ENCODE measurements at regions not wholly inside any gene's neighbourhood (a gene's known extent, or its start where the extent isn't known, plus 50 kb on each side); places are given as distances from the start of the nearest gene placed in this dataset.

DNA sequence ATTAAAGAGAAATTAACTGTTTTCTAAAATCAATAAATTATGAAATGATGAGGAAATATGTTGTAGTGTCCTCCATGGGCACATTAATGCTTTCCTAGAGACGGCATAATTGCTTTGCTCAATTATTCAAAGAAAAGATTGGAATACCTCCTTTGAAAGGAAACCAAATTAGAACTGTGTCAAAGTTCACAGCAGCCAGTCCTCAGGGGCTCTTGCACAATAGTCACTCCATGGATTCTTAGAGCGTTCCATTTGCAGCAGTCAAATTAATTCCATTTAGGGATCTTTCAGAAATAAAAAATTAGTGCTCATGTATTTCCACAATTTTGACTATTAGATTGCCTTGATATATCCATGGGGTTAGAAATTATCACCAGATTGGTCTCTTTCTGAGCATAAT, 841.6 kb upstream of the DPPA4 start:
- H3K27me3 ChIP-seq (replicated peaks; ENCODE audit: insufficient read depth, low read depth, low read length, poor library complexity) = no peaks in the 10 kb centered on the region
- no peaks in the 10 kb centered on the region for H3K4me1 ChIP-seq (ENCODE audit: insufficient read depth, low read length, poor library complexity, severe bottlenecking)
- no peak for DNase-seq (ENCODE audit: low spot score)
- intact Hi-C loops (cut with micrococcal nuclease; ENCODE audit: unreplicated experiment) = no loop called here
- H3K9me3 ChIP-seq (ENCODE audit: low read depth, low read length, poor library complexity, severe bottlenecking) = no peaks in the 10 kb centered on the region
- BruUV-seq (replicated peaks) = no TSS peak
- no peak overlapping the region for H3K27ac ChIP-seq (ENCODE audit: low read depth, low read length, poor library complexity, severe bottlenecking)
- CTCF ChIA-PET = no interaction called here
- TF ChIP-seq, protein P1, sequence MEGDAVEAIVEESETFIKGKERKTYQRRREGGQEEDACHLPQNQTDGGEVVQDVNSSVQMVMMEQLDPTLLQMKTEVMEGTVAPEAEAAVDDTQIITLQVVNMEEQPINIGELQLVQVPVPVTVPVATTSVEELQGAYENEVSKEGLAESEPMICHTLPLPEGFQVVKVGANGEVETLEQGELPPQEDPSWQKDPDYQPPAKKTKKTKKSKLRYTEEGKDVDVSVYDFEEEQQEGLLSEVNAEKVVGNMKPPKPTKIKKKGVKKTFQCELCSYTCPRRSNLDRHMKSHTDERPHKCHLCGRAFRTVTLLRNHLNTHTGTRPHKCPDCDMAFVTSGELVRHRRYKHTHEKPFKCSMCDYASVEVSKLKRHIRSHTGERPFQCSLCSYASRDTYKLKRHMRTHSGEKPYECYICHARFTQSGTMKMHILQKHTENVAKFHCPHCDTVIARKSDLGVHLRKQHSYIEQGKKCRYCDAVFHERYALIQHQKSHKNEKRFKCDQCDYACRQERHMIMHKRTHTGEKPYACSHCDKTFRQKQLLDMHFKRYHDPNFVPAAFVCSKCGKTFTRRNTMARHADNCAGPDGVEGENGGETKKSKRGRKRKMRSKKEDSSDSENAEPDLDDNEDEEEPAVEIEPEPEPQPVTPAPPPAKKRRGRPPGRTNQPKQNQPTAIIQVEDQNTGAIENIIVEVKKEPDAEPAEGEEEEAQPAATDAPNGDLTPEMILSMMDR (conservative IDR thresholded peaks at IDR 0.05; ENCODE audit: low read depth, low read length) = no peak
- TF ChIP-seq EZH2 (IDR thresholded peaks at IDR 0.05; ENCODE audit: borderline replicate concordance, low read depth, low read length, poor library complexity, severe bottlenecking) = no peak
- H3K36me3 ChIP-seq (ENCODE audit: insufficient read depth, low read length, poor library complexity, severe bottlenecking) = no peaks in the 10 kb centered on the region
- H3K4me3 ChIP-seq (ENCODE audit: low read depth, low read length, poor library complexity, severe bottlenecking) = no peak overlapping the region
- POLR2A ChIA-PET (ENCODE audit: low non-redundant PET) = no interaction called here

DNA sequence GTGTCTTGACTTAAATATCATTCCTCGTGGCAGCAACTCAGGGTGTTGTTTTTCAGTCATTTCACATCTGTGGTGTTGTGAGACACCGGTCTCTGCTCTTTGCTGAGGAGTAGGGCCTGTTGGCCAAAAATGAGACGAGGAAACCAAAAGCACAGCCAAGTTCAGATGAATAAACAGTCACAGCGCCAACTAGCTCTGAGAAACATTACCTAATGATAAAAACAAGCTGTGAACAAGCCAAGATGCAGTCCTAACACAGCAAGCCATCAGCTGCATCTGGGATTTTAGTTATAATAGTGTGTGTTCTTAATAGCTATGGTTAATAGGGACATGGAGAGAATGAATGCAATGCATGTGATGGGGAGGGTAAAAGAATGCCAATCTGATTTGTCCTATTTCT, 843.4 kb upstream of the DPPA4 start:
- BruUV-seq (replicated peaks) = no TSS peak
- Histone ChIP-seq H3K27me3 (replicated peaks; ENCODE audit: insufficient read depth, low read depth, low read length, poor library complexity) (no peaks in the 10 kb centered on the region), H3K27ac (ENCODE audit: low read depth, low read length, poor library complexity, severe bottlenecking) (no peak overlapping the region), H3K36me3 (ENCODE audit: insufficient read depth, low read length, poor library complexity, severe bottlenecking) (no peaks in the 10 kb centered on the region), H3K4me1 (ENCODE audit: insufficient read depth, low read length, poor library complexity, severe bottlenecking) (no peaks in the 10 kb centered on the region), H3K4me3 (ENCODE audit: low read depth, low read length, poor library complexity, severe bottlenecking) (no peak overlapping the region), H3K9me3 (ENCODE audit: low read depth, low read length, poor library complexity, severe bottlenecking) (no peaks in the 10 kb centered on the region)
- no peak for DNase-seq (ENCODE audit: low spot score)
- intact Hi-C loops (cut with micrococcal nuclease; ENCODE audit: unreplicated experiment) = no loop called here
- TF ChIP-seq, protein P1 (conservative IDR thresholded peaks at IDR 0.05; ENCODE audit: low read depth, low read length) = no peak
- TF ChIP-seq EZH2 (IDR thresholded peaks at IDR 0.05; ENCODE audit: borderline replicate concordance, low read depth, low read length, poor library complexity, severe bottlenecking) = no peak
- POLR2A ChIA-PET (ENCODE audit: low non-redundant PET) = no interaction called here
- CTCF ChIA-PET = no interaction called here

DNA sequence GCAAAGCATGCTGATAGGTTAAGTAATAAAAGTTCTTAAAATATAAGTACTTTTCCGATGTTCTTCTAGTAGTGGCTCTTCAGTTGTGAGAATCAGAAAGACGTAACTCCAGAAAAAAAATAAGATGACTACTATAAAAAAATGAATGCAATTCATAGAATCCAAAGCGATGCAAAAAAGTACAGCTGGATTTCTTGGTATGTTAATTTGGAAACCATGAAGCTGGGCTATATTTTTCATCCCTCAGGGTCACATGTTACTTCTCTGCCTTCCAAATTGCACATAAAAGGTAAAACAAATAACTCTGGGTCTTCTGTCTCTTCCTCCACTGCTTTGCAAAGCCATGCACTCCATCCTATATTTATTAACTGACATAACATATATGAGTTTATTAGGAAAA, 843.9 kb upstream of the DPPA4 start:
- H3K27ac ChIP-seq (ENCODE audit: low read depth, low read length, poor library complexity, severe bottlenecking) = no peak overlapping the region
- CTCF ChIA-PET = no interaction called here
- BruUV-seq (replicated peaks) = no TSS peak
- no peak overlapping the region for H3K4me3 ChIP-seq (ENCODE audit: low read depth, low read length, poor library complexity, severe bottlenecking)
- H3K9me3 ChIP-seq (ENCODE audit: low read depth, low read length, poor library complexity, severe bottlenecking) = no peaks in the 10 kb centered on the region
- no peaks in the 10 kb centered on the region for H3K36me3 ChIP-seq (ENCODE audit: insufficient read depth, low read length, poor library complexity, severe bottlenecking)
- no peak for DNase-seq (ENCODE audit: low spot score)
- POLR2A ChIA-PET (ENCODE audit: low non-redundant PET) = no interaction called here
- no peaks in the 10 kb centered on the region for H3K4me1 ChIP-seq (ENCODE audit: insufficient read depth, low read length, poor library complexity, severe bottlenecking)
- no peak for TF ChIP-seq EZH2 (IDR thresholded peaks at IDR 0.05; ENCODE audit: borderline replicate concordance, low read depth, low read length, poor library complexity, severe bottlenecking)
- TF ChIP-seq, protein P1 (conservative IDR thresholded peaks at IDR 0.05; ENCODE audit: low read depth, low read length) = no peak
- intact Hi-C loops (cut with micrococcal nuclease; ENCODE audit: unreplicated experiment) = no loop called here
- no peaks in the 10 kb centered on the region for H3K27me3 ChIP-seq (replicated peaks; ENCODE audit: insufficient read depth, low read depth, low read length, poor library complexity)

All from A673 (cell line).